HG03025 (cell line): ENCODE measurements at regions not wholly inside any gene's neighbourhood (a gene's known extent, or its start where the extent isn't known, plus 50 kb on each side); places are given as distances from the start of the nearest gene placed in this dataset.
"Not testable (repeated sequence)": the region's sequence is repeated elsewhere in the genome, so short reads cannot be mapped to it uniquely, and the experiment has no call there.

Experiments used
- ATAC-seq: cut with Tn5 transposase; IDR thresholded peaks from one replicate; pipeline ENCODE4 v1.9.1; 2021; ENCODE audit warnings: mild to moderate bottlenecking, moderate library complexity; ENCODE audit not compliant: unreplicated experiment, low FRiP score

- ATAC-seq: not testable (repeated sequence)
These were observed 61.6 kb upstream of the DCLK2 start for GRCh38 chr4:150016621-150017020.

GRCh38 chr4:150018257-150018656 is 60.0 kb upstream of the DCLK2 start:
- no peak for ATAC-seq

GRCh38 chr4:150021483-150021882 is 56.8 kb upstream of the DCLK2 start:
- ATAC-seq: no peak

- no peak for ATAC-seq
These were observed 54.8 kb upstream of the DCLK2 start for GRCh38 chr4:150023489-150023888.

- ATAC-seq: not testable (repeated sequence)
These were observed 51.3 kb upstream of the DCLK2 start for GRCh38 chr4:150026987-150027386.
